GM18909 (cell line): ENCODE measurements at regions not wholly inside any gene's neighbourhood (a gene's known extent, or its start where the extent isn't known, plus 50 kb on each side); places are given as distances from the start of the nearest gene placed in this dataset.
"Not testable (repeated sequence)": the region's sequence is repeated elsewhere in the genome, so short reads cannot be mapped to it uniquely, and the experiment has no call there.

Source experiments
- ATAC-seq: cut with Tn5 transposase; IDR thresholded peaks from one replicate; pipeline ENCODE4 v1.9.1; 2021; ENCODE audit warnings: mild to moderate bottlenecking; ENCODE audit not compliant: unreplicated experiment, poor library complexity

- no peak for ATAC-seq
Measured at GRCh38 chr13:43946281-43946680, 66.6 kb downstream of the LACC1 start.

GRCh38 chr13:43947897-43948458, 68.3 kb downstream of the LACC1 start:
- ATAC-seq, result no peak

GRCh38 chr13:43953370-43953769, 73.7 kb downstream of the LACC1 start:
- no peak for ATAC-seq

- ATAC-seq, result not testable (repeated sequence)
Measured at GRCh38 chr13:43956975-43957374, 77.3 kb downstream of the LACC1 start.

GRCh38 chr13:43959291-43959690, 79.6 kb downstream of the LACC1 start:
- no peak for ATAC-seq

GRCh38 chr13:43961909-43962308, 82.2 kb downstream of the LACC1 start:
- ATAC-seq, result no peak

GRCh38 chr13:43963726-43964125, 84.0 kb downstream of the LACC1 start:
- ATAC-seq, result no peak

GRCh38 chr13:43964698-43965458, 85.2 kb downstream of the LACC1 start:
- no peak for ATAC-seq

GRCh38 chr13:43965459-43965845, 85.7 kb downstream of the LACC1 start:
- no peak for ATAC-seq

- not testable (repeated sequence) for ATAC-seq
Measured at GRCh38 chr13:43968251-43968942, 88.7 kb downstream of the LACC1 start.

GRCh38 chr13:43968943-43969690, 89.4 kb downstream of the LACC1 start:
- not testable (repeated sequence) for ATAC-seq

- ATAC-seq, result not testable (repeated sequence)
Measured at GRCh38 chr13:43969919-43970318, 90.2 kb downstream of the LACC1 start.

- ATAC-seq, result not testable (repeated sequence)
Measured at GRCh38 chr13:43970520-43971242, 91.0 kb downstream of the LACC1 start.

- not testable (repeated sequence) for ATAC-seq
Measured at GRCh38 chr13:43971324-43971723, 91.6 kb downstream of the LACC1 start.

GRCh38 chr13:43977911-43978310, 98.2 kb downstream of the LACC1 start:
- ATAC-seq, result no peak

GRCh38 chr13:43978688-43979087, 99.0 kb downstream of the LACC1 start:
- no peak for ATAC-seq

- no peak for ATAC-seq
Measured at GRCh38 chr13:43979492-43979891, 99.8 kb downstream of the LACC1 start.

- ATAC-seq, result no peak
Measured at GRCh38 chr13:43980587-43980986, 100.9 kb downstream of the LACC1 start.

- ATAC-seq, result no peak
Measured at GRCh38 chr13:43981091-43981490, 101.4 kb downstream of the LACC1 start.
